ENCODE measurements at regions not wholly inside any gene's neighbourhood (a gene's known extent, or its start where the extent isn't known, plus 50 kb on each side); places are given as distances from the start of the nearest gene placed in this dataset.

GRCh38 chr5:72611118-72611730 is 104.0 kb upstream of the ZNF366 start:
- DNase-seq (ENCODE audit: low read depth), result peak; percentile 28
- H3K4me3 ChIP-seq (ENCODE audit: low read depth, low read length), result no peak overlapping the region
- TF ChIP-seq CTCF (IDR thresholded peaks at IDR 0.05; ENCODE audit: control insufficient read depth, extremely low read depth, insufficient read depth), result peak; percentile 86

GRCh38 chr5:72608926-72609325 is 101.7 kb upstream of the ZNF366 start:
- TF ChIP-seq CTCF (IDR thresholded peaks at IDR 0.05; ENCODE audit: control insufficient read depth, extremely low read depth, insufficient read depth), result no peak
- no peak for DNase-seq (ENCODE audit: low read depth)
- H3K4me3 ChIP-seq (ENCODE audit: low read depth, low read length), result no peak overlapping the region

GRCh38 chr5:72608297-72608696 is 101.1 kb upstream of the ZNF366 start:
- no peak for DNase-seq (ENCODE audit: low read depth)
- no peak overlapping the region for H3K4me3 ChIP-seq (ENCODE audit: low read depth, low read length)
- TF ChIP-seq CTCF (IDR thresholded peaks at IDR 0.05; ENCODE audit: control insufficient read depth, extremely low read depth, insufficient read depth), result no peak

- H3K4me3 ChIP-seq (ENCODE audit: low read depth, low read length), result no peak overlapping the region
- no peak for DNase-seq (ENCODE audit: low read depth)
- no peak for TF ChIP-seq CTCF (IDR thresholded peaks at IDR 0.05; ENCODE audit: control insufficient read depth, extremely low read depth, insufficient read depth)
Observed at GRCh38 chr5:72607381-72607780, 100.2 kb upstream of the ZNF366 start.

- no peak for DNase-seq (ENCODE audit: low read depth)
- H3K4me3 ChIP-seq (ENCODE audit: low read depth, low read length), result no peak overlapping the region
- no peak for TF ChIP-seq CTCF (IDR thresholded peaks at IDR 0.05; ENCODE audit: control insufficient read depth, extremely low read depth, insufficient read depth)
Observed at GRCh38 chr5:72606525-72606924, 99.3 kb upstream of the ZNF366 start.

- H3K4me3 ChIP-seq (ENCODE audit: low read depth, low read length), result no peak overlapping the region
- no peak for TF ChIP-seq CTCF (IDR thresholded peaks at IDR 0.05; ENCODE audit: control insufficient read depth, extremely low read depth, insufficient read depth)
- no peak for DNase-seq (ENCODE audit: low read depth)
Observed at GRCh38 chr5:72605632-72606031, 98.4 kb upstream of the ZNF366 start.

- DNase-seq (ENCODE audit: low read depth), result no peak
- no peak for TF ChIP-seq CTCF (IDR thresholded peaks at IDR 0.05; ENCODE audit: control insufficient read depth, extremely low read depth, insufficient read depth)
Observed at GRCh38 chr5:72604798-72605154, 97.6 kb upstream of the ZNF366 start.

More at GRCh38 chr5:72604798-72605154, 97.6 kb upstream of the ZNF366 start:
- H3K4me3 ChIP-seq (ENCODE audit: low read depth, low read length), result no peak overlapping the region
